K562 (cell line): ENCODE measurements at regions not wholly inside any gene's neighbourhood (a gene's known extent, or its start where the extent isn't known, plus 50 kb on each side); places are given as distances from the start of the nearest gene placed in this dataset.

ENCODE experiments used
- ATAC-seq: fragments of 200-7000 bp; cut with Tn5 transposase; 3 replicates; pipeline ENCODE4 v1.9.1; 2020; ENCODE audit warnings: moderate library complexity
- BruUV-seq: library from RNA; stranded (reverse); fragments of 400-500 nt; replicated peaks from 2 replicates; lab custom pipeline; 2021; lab: Mats Ljungman, UMichigan
- CTCF ChIA-PET: fragments of 300-600 bp; formaldehyde crosslinking; extraction: SDS; loops from one replicate; lab custom pipeline; 2021; ENCODE audit warnings: low intra/inter-chr PET ratio; lab: Yijun Ruan, JAX
- POLR2A ChIA-PET: fragments of 300-600, 350-650 bp; sonication (Branson Sonifier 250); formaldehyde crosslinking; extraction: SDS; loops from one replicate; lab custom pipeline; 2021; ENCODE audit warnings: antibody characterized with exemption, inconsistent platforms; lab: Yijun Ruan, JAX
- DNase-seq, 4 experiments: peaks; one replicate each; pipeline versions ENCODE4 v3.0.0 to v3.0.0-alpha.2; 2011 to 2018; ENCODE audit warnings: low spot score in 3 of 4, mixed read lengths in 3 of 4; ENCODE audit errors: extremely low read depth in 1 of 4
- FAIRE-seq: peaks from 2 replicates; lab custom pipeline; 2011; peaks lifted over from hg19 to GRCh38; lab: Jason Lieb, UNC
- H2AFZ ChIP-seq: 2 replicates; pipeline ENCODE4 v1.6.0; 2011; ENCODE audit warnings: low read depth, low read length, control low read depth, inconsistent platforms
- H3K27ac ChIP-seq: fragments of 200-600 bp; 3 replicates; pipeline ENCODE4 v1.8.0; 2011; ENCODE audit warnings: low read depth, mild to moderate bottlenecking, control low read depth, inconsistent platforms, low read length, moderate library complexity, mixed read lengths; ENCODE audit errors: extremely low read depth
- H3K27me3 ChIP-seq, 2 experiments: fragments of 300-600 bp in 1 of 2; 2 replicates in 1 of 2; 3 replicates in 1 of 2; pipeline versions ENCODE4 v1.6.0 to v1.8.0; 2011; ENCODE audit warnings: inconsistent platforms in 2 of 2, low read length in 2 of 2, mild to moderate bottlenecking in 1 of 2, mixed read lengths in 1 of 2, moderate library complexity in 1 of 2; ENCODE audit not compliant: control insufficient read depth in 2 of 2, insufficient read depth in 2 of 2
- H3K36me3 ChIP-seq: fragments of 300-600 bp; 3 replicates; pipeline ENCODE4 v1.8.0; 2011; ENCODE audit warnings: mild to moderate bottlenecking, low read length, inconsistent platforms; ENCODE audit not compliant: control insufficient read depth, insufficient read depth
- H3K4me1 ChIP-seq, 2 experiments: fragments of 200-600 bp in 1 of 2; replicated peaks in 1 of 2; 2 replicates in 1 of 2; 3 replicates in 1 of 2; pipeline versions ENCODE4 v1.5.1 to v1.8.0; 2011; ENCODE audit warnings: inconsistent platforms in 2 of 2, low read length in 2 of 2, mild to moderate bottlenecking in 1 of 2, mixed read lengths in 1 of 2, moderate library complexity in 1 of 2; ENCODE audit not compliant: control insufficient read depth in 2 of 2, insufficient read depth in 2 of 2
- H3K4me2 ChIP-seq: 2 replicates; pipeline ENCODE4 v1.6.1; 2011; ENCODE audit warnings: low read length, control low read depth, inconsistent platforms, mixed read lengths; ENCODE audit not compliant: insufficient read depth
- H3K4me3 ChIP-seq: fragments of 200-600 bp; sonication (generic), shearing (Covaris generic); 2 replicates; pipeline ENCODE4 v1.5.1; 2016; ENCODE audit warnings: control low read depth, inconsistent platforms
- H3K79me2 ChIP-seq: fragments of 200-600 bp; 3 replicates; pipeline ENCODE4 v1.8.0; 2011; ENCODE audit warnings: low read length, inconsistent platforms; ENCODE audit not compliant: control insufficient read depth, insufficient read depth
- H3K9ac ChIP-seq, 2 experiments: 2 replicates each; pipeline versions ENCODE4 v1.6.0 to v1.6.1; 2011; ENCODE audit warnings: low read depth in 2 of 2, low read length in 2 of 2, control low read depth in 1 of 2, inconsistent platforms in 1 of 2, mild to moderate bottlenecking in 1 of 2, mixed read lengths in 1 of 2; ENCODE audit not compliant: insufficient read depth in 1 of 2
- H3K9me1 ChIP-seq: one replicate; pipeline ENCODE4 v1.6.0; 2011; ENCODE audit warnings: inconsistent platforms, mild to moderate bottlenecking, low read length, moderate library complexity; ENCODE audit not compliant: control insufficient read depth, insufficient read depth
- H3K9me3 ChIP-seq: replicated peaks from 2 replicates; pipeline ENCODE4 v1.5.1; 2011; ENCODE audit warnings: low read depth, low read length, inconsistent platforms; ENCODE audit not compliant: control insufficient read depth, insufficient read depth
- H4K20me1 ChIP-seq: replicated peaks from 2 replicates; pipeline ENCODE4 v1.6.1; 2011; ENCODE audit warnings: low read length, inconsistent platforms, mixed read lengths; ENCODE audit not compliant: control insufficient read depth, insufficient read depth
- BCOR ChIP-seq: fragments of 450-650 bp; IDR thresholded peaks from 2 replicates; pipeline ENCODE4 v1.6.1; 2016
- EP400 ChIP-seq: fragments of 450-650 bp; IDR thresholded peaks from 2 replicates; pipeline ENCODE4 v1.6.1; 2017; ENCODE audit warnings: antibody characterized with exemption, mild to moderate bottlenecking, moderate library complexity
- GATAD2A ChIP-seq: fragments of 450-650 bp; IDR thresholded peaks from 2 replicates; pipeline ENCODE4 v1.6.1; 2017
- LEF1 ChIP-seq: fragments of 450-650 bp; IDR thresholded peaks from 2 replicates; pipeline ENCODE4 v1.6.1; 2016; ENCODE audit warnings: mild to moderate bottlenecking
- MECOM ChIP-seq: fragments of 250-450 bp; sonication (Bioruptor Pico); IDR thresholded peaks from 2 replicates; pipeline ENCODE4 v1.8.0; 2022; ENCODE audit warnings: inconsistent platforms
- SIN3B ChIP-seq: fragments of 450-650 bp; IDR thresholded peaks from 2 replicates; pipeline ENCODE4 v1.6.1; 2017; ENCODE audit warnings: low read depth, mild to moderate bottlenecking, moderate library complexity
- SUPT5H ChIP-seq: fragments of 450-650 bp; IDR thresholded peaks from 2 replicates; pipeline ENCODE4 v1.6.1; 2016
- YY1 ChIP-seq, 3 experiments: IDR thresholded peaks; 2 replicates each; pipeline ENCODE4 v1.6.1; 2011; ENCODE audit warnings: low read length in 2 of 3, mild to moderate bottlenecking in 2 of 3, moderate library complexity in 2 of 3, borderline replicate concordance in 1 of 3, control low read depth in 1 of 3, low read depth in 1 of 3; ENCODE audit not compliant: insufficient read depth in 3 of 3, insufficient replicate concordance in 2 of 3, control insufficient read depth in 1 of 3, insufficient read length in 1 of 3; ENCODE audit errors: extremely low read depth in 1 of 3
- ZBTB7A ChIP-seq: IDR thresholded peaks from 2 replicates; pipeline ENCODE4 v1.6.1; 2011; ENCODE audit warnings: low read depth, mild to moderate bottlenecking, low read length, moderate library complexity, borderline replicate concordance; ENCODE audit not compliant: control insufficient read depth
- ZNF316 ChIP-seq: fragments of 450-650 bp; IDR thresholded peaks from 2 replicates; pipeline ENCODE4 v1.6.1; 2016
- ZNF431 ChIP-seq: sonication (generic); formaldehyde crosslinking; IDR thresholded peaks from 2 replicates; pipeline ENCODE4 v1.8.0; 2022; ENCODE audit warnings: mild to moderate bottlenecking, missing genetic modification reagents
- ZNF780A ChIP-seq: fragments of 250-450 bp; sonication (Bioruptor Pico); IDR thresholded peaks from 2 replicates; pipeline ENCODE4 v1.5.0; 2021; ENCODE audit warnings: mild to moderate bottlenecking
- WGBS: fragments of 100-300 bp; shearing (Covaris generic); methylation state at CpG from one replicate; pipeline ENCODE4 v1.1.6; 2016; ENCODE audit warnings: low coverage, mixed read lengths; ENCODE audit not compliant: insufficient coverage; ENCODE audit errors: missing lambda C conversion rate; 5-methylcytosine and 5-hydroxymethylcytosine counted together
- in situ Hi-C: fragments of 300-500 bp; cut with MboI; formaldehyde crosslinking; loops from 4 replicates; pipeline ENCODE4 v1.15.0; 2018; ENCODE audit warnings: inconsistent platforms, mixed read lengths
- intact Hi-C: fragments of 100-400 bp; cut with micrococcal nuclease; formaldehyde crosslinking; loops from 2 replicates; pipeline ENCODE4 v1.14.2; 2022

- no TSS peak for BruUV-seq
- Histone ChIP-seq H3K4me3 (no peak overlapping the region), H3K9me1 (no peaks in the 10 kb centered on the region), H2AFZ (no peak overlapping the region), H3K36me3 (no peaks in the 10 kb centered on the region), H3K9ac (no peak overlapping the region), H3K27me3 (no peaks in the 10 kb centered on the region), H3K27ac (no peak overlapping the region), H3K9me3 (no peaks in the 10 kb centered on the region), H4K20me1 (no peaks in the 10 kb centered on the region), H3K4me1 (no peaks in the 10 kb centered on the region), H3K79me2 (no peaks in the 10 kb centered on the region), H3K4me2 (no peak overlapping the region)
- in situ Hi-C loops, result no loop called here
- DNase-seq (no peak), ATAC-seq (no peak), FAIRE-seq (no peak)
- TF ChIP-seq ZBTB7A (no peak), ZNF316 (peak; percentile 3; the same call in 1 of the 2 replicates), SUPT5H (no peak)
- WGBS, result no CpG with 5 or more reads among the region's 1 CpG
- CTCF ChIA-PET, result no interaction called here
- intact Hi-C loops, result no loop called here
- POLR2A ChIA-PET, result no interaction called here
Observed at GRCh38 chr2:226127682-226128081, 671.9 kb downstream of the IRS1 start.

GRCh38 chr2:226126104-226126503 lies 673.5 kb downstream of the IRS1 start:
- no peaks in the 10 kb centered on the region for H3K79me2 ChIP-seq
- H3K9me3 ChIP-seq, result no peaks in the 10 kb centered on the region
- in situ Hi-C loops, result no loop called here
- no peaks in the 10 kb centered on the region for H3K9me1 ChIP-seq
- intact Hi-C loops, result no loop called here
- POLR2A ChIA-PET, result no interaction called here
- H3K36me3 ChIP-seq, result no peaks in the 10 kb centered on the region
- no peak for DNase-seq
- ATAC-seq, result no peak
- no peak overlapping the region for H3K4me3 ChIP-seq
- no TSS peak for BruUV-seq
- H3K27me3 ChIP-seq, result no peaks in the 10 kb centered on the region
- TF ChIP-seq SIN3B, result no peak
- TF ChIP-seq BCOR, result no peak
- TF ChIP-seq ZNF431 (CRISPR knock-in tag), result no peak
- TF ChIP-seq LEF1, result no peak
- no peak for TF ChIP-seq ZNF780A
- no peak for TF ChIP-seq EP400
- TF ChIP-seq MECOM (CRISPR knock-in tag), result no peak
- no peak for TF ChIP-seq YY1 (IDR thresholded peaks at IDR 0.05; ENCODE audit: borderline replicate concordance in 1 of 3, control insufficient read depth in 1 of 3, extremely low read depth in 1 of 3, insufficient read depth in 3 of 3, insufficient read length in 1 of 3, insufficient replicate concordance in 2 of 3, low read depth in 1 of 3, low read length in 2 of 3)
- TF ChIP-seq GATAD2A, result no peak
- no peak overlapping the region for H3K27ac ChIP-seq
- no peak overlapping the region for H3K4me2 ChIP-seq
- H3K4me1 ChIP-seq, result no peaks in the 10 kb centered on the region
- no peaks in the 10 kb centered on the region for H4K20me1 ChIP-seq
- H2AFZ ChIP-seq, result no peak overlapping the region
- CTCF ChIA-PET, result interaction anchor here (0.6 kb wide), 1 partner anchor 53 kb away, joined by 3 read pairs; no protein-coding TSS in a partner anchor
- FAIRE-seq, result no peak
- 0% methylated on average over 1 of the region's 1 CpG for WGBS
- H3K9ac ChIP-seq, result no peak overlapping the region
